NT2/D1 (cell line): ENCODE measurements at regions not wholly inside any gene's neighbourhood (a gene's known extent, or its start where the extent isn't known, plus 50 kb on each side); places are given as distances from the start of the nearest gene placed in this dataset.

Source experiments
- DNase-seq: peaks from one replicate; pipeline ENCODE4 v3.0.0-alpha.2; 2011; ENCODE audit warnings: low read depth, low spot score
- H3K27me3 ChIP-seq: 2 replicates; pipeline ENCODE4 v1.6.0; 2011; ENCODE audit warnings: mild to moderate bottlenecking; ENCODE audit not compliant: insufficient read length, insufficient read depth
- H3K36me3 ChIP-seq: 2 replicates; pipeline ENCODE4 v1.6.1; 2011; ENCODE audit warnings: mild to moderate bottlenecking, low read length, mixed read lengths; ENCODE audit not compliant: insufficient read depth, insufficient read length
- H3K4me1 ChIP-seq: 2 replicates; pipeline ENCODE4 v1.5.1; 2011; ENCODE audit not compliant: insufficient read depth, insufficient read length
- H3K4me3 ChIP-seq: 2 replicates; pipeline ENCODE4 v1.5.1; 2011; ENCODE audit warnings: low read depth; ENCODE audit not compliant: insufficient read length
- H3K9ac ChIP-seq: 2 replicates; pipeline ENCODE4 v1.6.0; 2011; ENCODE audit warnings: low read depth; ENCODE audit not compliant: insufficient read length
- H3K9me3 ChIP-seq: 2 replicates; pipeline ENCODE4 v1.5.1; 2011; ENCODE audit warnings: mild to moderate bottlenecking, low read length; ENCODE audit not compliant: insufficient read depth
- SUZ12 ChIP-seq: IDR thresholded peaks from 2 replicates; pipeline ENCODE4 v1.6.1; 2011; ENCODE audit not compliant: insufficient read length, insufficient read depth; ENCODE audit errors: extremely low read depth
- YY1 ChIP-seq: IDR thresholded peaks from 2 replicates; pipeline ENCODE4 v1.6.1; 2011; ENCODE audit not compliant: insufficient read length, insufficient read depth
- ZNF274 ChIP-seq: IDR thresholded peaks from 2 replicates; pipeline ENCODE4 v1.6.1; 2011; ENCODE audit warnings: mild to moderate bottlenecking, low read depth, low read length

DNA sequence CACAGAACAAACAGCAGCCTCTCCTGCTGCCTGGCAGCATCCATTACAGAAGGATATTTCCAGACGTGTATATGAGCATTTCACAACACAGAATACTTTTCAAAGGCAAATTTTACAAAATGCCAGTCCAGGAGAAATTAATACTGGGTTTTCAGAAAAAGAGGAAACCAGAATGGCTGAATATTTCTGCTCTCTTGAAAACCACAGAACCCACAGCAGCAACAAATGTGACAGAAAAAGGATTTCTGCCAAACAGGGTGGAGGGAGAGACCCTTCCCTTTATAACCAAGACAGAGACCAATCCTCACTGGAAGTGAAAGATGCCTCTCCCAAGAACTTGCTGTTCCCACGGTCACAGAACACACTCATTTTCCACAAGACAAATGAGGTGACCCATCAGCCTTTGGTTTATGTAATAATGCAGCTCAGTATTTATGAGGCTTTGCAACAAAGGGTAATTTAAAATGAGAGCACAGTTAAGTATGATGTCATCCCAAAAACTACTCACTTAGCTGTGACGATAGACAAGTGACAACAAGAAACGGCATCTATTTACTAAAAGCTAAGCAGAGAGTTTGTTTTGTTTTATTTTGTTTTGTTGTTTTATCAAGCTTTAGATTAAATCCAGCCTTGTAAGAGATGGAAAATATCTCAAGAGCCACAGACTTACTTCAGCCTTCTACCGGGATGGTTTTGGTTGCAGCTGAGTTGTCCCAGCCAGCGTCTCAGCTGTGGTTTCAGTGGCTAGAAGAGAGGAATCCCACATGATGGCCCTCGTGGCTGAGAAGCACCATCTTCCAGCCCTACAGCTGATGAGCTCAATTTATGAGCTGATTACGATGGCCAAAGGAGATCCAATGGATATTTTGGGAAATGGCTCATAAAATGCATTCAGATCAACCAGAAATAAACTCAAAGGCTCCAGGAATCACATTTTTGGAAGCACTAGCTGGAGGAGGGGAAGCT is 249.3 kb upstream of the AGAP1 start:
- Histone ChIP-seq H3K36me3 (no peaks in the 10 kb centered on the region), H3K4me1 (no peaks in the 10 kb centered on the region), H3K9ac (no peak overlapping the region), H3K9me3 (no peaks in the 10 kb centered on the region), H3K27me3 (peaks cover 3% of the 10 kb centered on the region), H3K4me3 (no peak overlapping the region)
- TF ChIP-seq SUZ12 (no peak), YY1 (no peak), ZNF274 (no peak)
- DNase-seq, result no peak

DNA sequence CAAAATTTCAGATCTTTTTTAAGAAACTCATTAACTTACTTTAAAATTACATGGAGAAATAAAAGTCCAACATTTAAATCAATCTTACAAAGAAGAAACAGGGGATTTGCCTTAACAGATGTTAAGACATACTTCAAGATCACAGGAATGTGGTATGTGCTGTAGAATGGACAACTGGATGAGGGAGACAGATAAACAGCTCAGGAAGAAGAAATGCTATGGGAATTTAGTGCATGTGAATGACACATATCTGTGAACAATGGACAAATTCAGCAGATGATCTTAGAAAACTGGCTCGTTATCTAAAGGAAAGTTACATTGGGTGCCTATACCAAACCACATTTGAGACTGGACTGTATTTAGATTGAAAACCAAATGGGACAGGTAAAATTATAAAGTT is 246.8 kb upstream of the AGAP1 start:
- Histone ChIP-seq H3K4me3 (no peak overlapping the region), H3K4me1 (no peaks in the 10 kb centered on the region), H3K9ac (no peak overlapping the region), H3K9me3 (no peaks in the 10 kb centered on the region), H3K36me3 (no peaks in the 10 kb centered on the region), H3K27me3 (peaks cover 3% of the 10 kb centered on the region)
- no peak for DNase-seq
- TF ChIP-seq ZNF274, result no peak
- no peak for TF ChIP-seq YY1
- no peak for TF ChIP-seq SUZ12

DNA sequence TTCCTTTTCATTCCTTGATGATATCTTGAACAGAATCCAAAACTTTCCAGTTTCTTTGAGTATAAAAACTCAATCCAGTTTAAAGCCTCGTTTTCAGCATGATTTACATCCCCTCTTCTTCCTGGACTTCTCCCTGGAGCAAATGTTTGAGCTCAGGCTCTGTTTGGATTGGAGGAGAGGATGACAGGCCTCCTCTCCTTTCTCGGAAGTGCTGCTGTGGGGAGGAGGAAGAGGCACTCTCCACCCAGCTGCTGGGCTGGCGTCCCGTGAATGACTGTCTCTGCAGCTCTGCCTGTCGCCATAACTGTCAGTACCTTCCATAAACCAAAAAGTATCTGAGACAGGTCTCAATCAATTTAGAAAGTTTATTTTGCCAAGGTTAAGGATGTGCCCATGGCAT is 238.2 kb upstream of the AGAP1 start:
- Histone ChIP-seq H3K27me3 (no peaks in the 10 kb centered on the region), H3K36me3 (no peaks in the 10 kb centered on the region), H3K4me1 (no peaks in the 10 kb centered on the region), H3K9me3 (no peaks in the 10 kb centered on the region), H3K9ac (no peak overlapping the region), H3K4me3 (no peak overlapping the region)
- TF ChIP-seq SUZ12 (no peak), YY1 (no peak), ZNF274 (no peak)
- DNase-seq, result no peak

DNA sequence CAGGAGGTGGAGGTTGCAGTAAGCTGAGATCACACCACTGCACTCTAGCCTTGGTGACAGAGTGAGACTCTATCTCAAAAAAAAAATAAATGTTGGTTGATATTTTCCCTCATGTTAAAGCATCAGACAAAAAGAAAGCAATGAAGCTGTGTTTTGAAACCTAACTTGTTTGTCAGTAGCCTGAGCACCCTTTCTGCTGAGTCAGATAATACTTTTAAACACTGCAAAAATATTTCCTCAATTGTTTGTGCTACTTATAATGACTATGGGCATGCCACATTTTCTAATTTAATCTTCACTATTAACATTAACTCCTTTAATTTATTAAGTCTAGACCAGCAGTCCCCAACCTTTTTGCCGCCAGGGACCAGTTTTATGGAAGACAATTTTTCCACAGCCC is 236.3 kb upstream of the AGAP1 start:
- DNase-seq, result no peak
- no peaks in the 10 kb centered on the region for H3K9me3 ChIP-seq
- no peak overlapping the region for H3K4me3 ChIP-seq
- H3K27me3 ChIP-seq, result no peaks in the 10 kb centered on the region
- H3K36me3 ChIP-seq, result no peaks in the 10 kb centered on the region
- no peaks in the 10 kb centered on the region for H3K4me1 ChIP-seq
- TF ChIP-seq YY1 (no peak), SUZ12 (no peak), ZNF274 (no peak)
- H3K9ac ChIP-seq, result no peak overlapping the region

DNA sequence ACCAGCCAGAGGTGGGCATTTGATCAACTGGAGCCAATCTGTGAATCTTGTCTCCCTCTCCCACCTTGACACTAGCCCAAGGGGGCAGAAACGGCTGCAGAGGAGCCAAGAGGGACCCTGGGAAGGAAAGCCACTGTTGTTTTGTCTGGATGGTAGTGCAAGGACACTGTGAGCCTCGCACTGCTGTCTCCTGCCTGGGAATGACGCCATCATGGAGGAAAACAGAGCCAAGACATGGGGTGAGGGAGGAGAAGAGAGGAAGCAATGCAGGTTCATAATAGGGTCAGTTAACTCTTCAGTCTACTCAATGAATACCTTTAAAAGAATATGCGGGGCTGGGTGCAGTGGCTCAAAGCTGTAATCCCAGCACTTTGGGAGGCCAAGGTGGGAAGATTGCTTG is 231.1 kb upstream of the AGAP1 start:
- no peak overlapping the region for H3K4me3 ChIP-seq
- TF ChIP-seq ZNF274 (no peak), SUZ12 (no peak)
- no peak for DNase-seq
- peaks cover 2% of the 10 kb centered on the region for H3K4me1 ChIP-seq
- no peak overlapping the region for H3K9ac ChIP-seq
- H3K9me3 ChIP-seq, result no peaks in the 10 kb centered on the region
- H3K27me3 ChIP-seq, result peaks cover 2% of the 10 kb centered on the region
- no peaks in the 10 kb centered on the region for H3K36me3 ChIP-seq

DNA sequence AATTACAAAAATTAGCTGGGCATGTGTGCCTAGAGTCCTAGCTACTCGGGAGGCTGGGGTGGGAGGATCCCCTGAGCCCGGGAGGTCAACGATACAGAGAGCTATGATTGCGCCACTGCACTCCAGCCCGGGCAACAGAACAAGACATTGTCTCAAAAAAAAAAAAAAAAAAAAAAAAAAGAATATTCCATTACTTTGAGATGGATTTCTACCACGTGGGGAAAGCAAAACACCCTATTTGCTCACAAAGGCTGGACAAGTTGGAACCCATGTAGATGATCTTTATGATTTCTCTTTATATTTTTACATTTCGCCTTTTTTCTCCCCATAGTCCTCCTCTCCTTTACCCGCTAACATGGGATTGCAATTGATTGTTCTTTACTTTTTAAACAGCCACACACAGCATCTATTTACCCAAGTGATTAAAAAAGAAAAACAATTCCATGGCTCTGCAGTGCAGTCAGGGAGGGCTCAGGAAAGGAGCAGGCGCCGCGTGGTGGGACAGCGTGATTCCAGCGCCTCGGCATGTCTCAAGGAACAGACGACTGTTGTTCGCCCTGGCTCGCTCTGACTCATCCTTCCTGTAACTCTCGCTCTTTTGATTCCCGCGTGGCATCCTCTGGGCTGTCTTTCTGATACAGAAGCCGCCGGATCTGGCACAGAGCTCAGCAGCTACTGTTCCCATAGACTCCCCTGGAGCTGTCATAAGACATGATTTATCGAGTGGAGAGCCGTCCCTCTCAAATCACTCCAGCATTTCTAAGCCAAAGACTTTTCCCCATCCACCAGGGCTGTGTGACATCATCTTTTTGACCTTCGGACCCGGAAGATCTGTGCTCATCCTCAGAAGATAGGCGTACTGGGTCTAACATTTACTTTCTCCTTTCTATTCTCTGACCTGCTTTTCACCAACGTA is 230.4 kb upstream of the AGAP1 start:
- H3K27me3 ChIP-seq, result peaks cover 2% of the 10 kb centered on the region
- no peaks in the 10 kb centered on the region for H3K36me3 ChIP-seq
- H3K4me3 ChIP-seq, result no peak overlapping the region
- no peaks in the 10 kb centered on the region for H3K9me3 ChIP-seq
- TF ChIP-seq YY1 (no peak), ZNF274 (no peak), SUZ12 (no peak)
- peaks cover 2% of the 10 kb centered on the region for H3K4me1 ChIP-seq
- no peak overlapping the region for H3K9ac ChIP-seq
- DNase-seq, result no peak

DNA sequence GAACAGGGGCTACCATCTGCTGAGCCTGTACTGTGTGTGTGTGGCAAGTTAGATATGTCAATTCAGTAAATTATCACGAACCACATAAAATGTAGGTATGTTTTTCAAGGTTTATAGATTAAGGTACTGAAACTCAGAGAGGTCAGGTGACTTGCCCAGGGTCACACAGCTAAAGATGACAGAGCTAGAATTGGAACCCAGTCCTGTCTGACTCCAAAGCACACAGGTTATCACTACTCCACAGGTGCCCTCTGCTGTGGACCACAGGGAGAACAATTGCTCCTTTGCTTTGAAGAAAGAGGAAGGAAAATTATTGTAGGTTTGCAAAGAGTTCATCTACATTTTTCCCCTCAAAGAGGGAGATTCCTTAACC is 229.7 kb upstream of the AGAP1 start:
- H3K9me3 ChIP-seq, result no peaks in the 10 kb centered on the region
- H3K9ac ChIP-seq, result no peak overlapping the region
- DNase-seq, result no peak
- peaks cover 2% of the 10 kb centered on the region for H3K27me3 ChIP-seq
- H3K4me3 ChIP-seq, result no peak overlapping the region
- no peaks in the 10 kb centered on the region for H3K36me3 ChIP-seq
- TF ChIP-seq ZNF274 (no peak), YY1 (no peak), SUZ12 (no peak)
- peaks cover 2% of the 10 kb centered on the region for H3K4me1 ChIP-seq
